Smooth muscle cell (in vitro differentiated cells): ENCODE measurements at regions not wholly inside any gene's neighbourhood (a gene's known extent, or its start where the extent isn't known, plus 50 kb on each side); places are given as distances from the start of the nearest gene placed in this dataset.

Experiments
- DNase-seq: peaks from one replicate; lab custom pipeline; 2025; ENCODE audit not compliant: unreplicated experiment; lab: John Stamatoyannopoulos, UW
- H2AFZ ChIP-seq: fragments of 200-600 bp; sonication (generic); 2 replicates; pipeline ENCODE4 v1.6.0; 2016; ENCODE audit warnings: antibody characterized with exemption, low read depth, mild to moderate bottlenecking
- H3F3A ChIP-seq: fragments of 200-600 bp; sonication (generic); 2 replicates; pipeline ENCODE4 v1.6.0; 2017; ENCODE audit warnings: antibody characterized with exemption, low read depth
- H3K27ac ChIP-seq: fragments of 200-600 bp; sonication (generic); 2 replicates; pipeline ENCODE4 v1.5.1; 2016; ENCODE audit warnings: low read depth, mild to moderate bottlenecking
- H3K27me3 ChIP-seq: fragments of 200-600 bp; sonication (generic); 2 replicates; pipeline ENCODE4 v1.6.1; 2016; ENCODE audit warnings: low read depth, mild to moderate bottlenecking
- H3K36me3 ChIP-seq: fragments of 200-600 bp; sonication (generic); 2 replicates; pipeline ENCODE4 v1.5.1; 2016; ENCODE audit warnings: low read depth
- H3K4me1 ChIP-seq: fragments of 200-600 bp; sonication (generic); 2 replicates; pipeline ENCODE4 v1.5.1; 2016; ENCODE audit warnings: low read depth
- H3K4me2 ChIP-seq: fragments of 200-600 bp; sonication (generic); 2 replicates; pipeline ENCODE4 v1.6.0; 2016; ENCODE audit warnings: mild to moderate bottlenecking
- H3K4me3 ChIP-seq: fragments of 200-600 bp; sonication (generic); 2 replicates; pipeline ENCODE4 v1.5.1; 2016; ENCODE audit warnings: mild to moderate bottlenecking
- H3K79me2 ChIP-seq: fragments of 200-600 bp; sonication (generic); 2 replicates; pipeline ENCODE4 v1.6.0; 2016; ENCODE audit warnings: low read depth, mild to moderate bottlenecking
- H3K9ac ChIP-seq: fragments of 200-600 bp; sonication (generic); 2 replicates; pipeline ENCODE4 v1.6.0; 2016; ENCODE audit warnings: low read depth
- H3K9me3 ChIP-seq: fragments of 200-600 bp; sonication (generic); replicated peaks from 2 replicates; pipeline ENCODE4 v1.5.1; 2016; ENCODE audit warnings: low read depth
- H4K20me1 ChIP-seq: fragments of 200-600 bp; sonication (generic); 2 replicates; pipeline ENCODE4 v1.6.0; 2016; ENCODE audit warnings: low read depth
- WGBS: methylation state at CpG from one replicate; pipeline ENCODE4 v1.1.7; 2016; ENCODE audit warnings: low lambda C conversion rate; 5-methylcytosine and 5-hydroxymethylcytosine counted together
- TF ChIP-seq, protein P1 (sequence below): fragments of 200-600 bp; sonication (generic); IDR thresholded peaks from 2 replicates; pipeline ENCODE4 v1.5.1; 2017; ENCODE audit warnings: borderline replicate concordance, mild to moderate bottlenecking, antibody characterized with exemption; ENCODE audit not compliant: insufficient read depth, poor library complexity, severe bottlenecking

DNA sequence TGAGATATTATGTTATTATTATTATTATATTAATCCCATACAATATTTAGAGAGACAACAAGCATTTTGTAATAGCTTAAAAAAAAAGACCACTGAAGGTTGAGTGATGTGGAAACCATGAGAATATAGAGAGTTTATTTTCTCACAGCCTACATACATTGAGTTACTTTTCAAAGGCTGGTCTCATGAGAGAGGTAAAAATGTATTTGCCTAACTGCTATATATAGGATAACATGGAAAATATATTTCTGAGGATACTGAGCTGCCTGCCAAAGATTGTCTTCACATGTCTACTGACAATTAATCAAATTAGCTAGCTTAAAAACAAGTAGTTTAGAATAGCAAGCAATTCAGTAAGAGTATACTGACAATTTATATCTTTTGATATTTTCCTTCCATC, 192.2 kb upstream of the NRIP1 start:
- DNase-seq = no peak
- H3F3A ChIP-seq = no peaks in the 10 kb centered on the region
- no peaks in the 10 kb centered on the region for H3K9me3 ChIP-seq
- H3K4me1 ChIP-seq = no peaks in the 10 kb centered on the region
- H3K27me3 ChIP-seq = no peaks in the 10 kb centered on the region
- H3K4me3 ChIP-seq = no peak overlapping the region
- H2AFZ ChIP-seq = no peak overlapping the region
- H3K79me2 ChIP-seq = no peaks in the 10 kb centered on the region
- H4K20me1 ChIP-seq = no peaks in the 10 kb centered on the region
- no peaks in the 10 kb centered on the region for H3K36me3 ChIP-seq
- H3K27ac ChIP-seq = no peak overlapping the region
- no peak overlapping the region for H3K9ac ChIP-seq
- H3K4me2 ChIP-seq = no peak overlapping the region
- TF ChIP-seq, protein P1, sequence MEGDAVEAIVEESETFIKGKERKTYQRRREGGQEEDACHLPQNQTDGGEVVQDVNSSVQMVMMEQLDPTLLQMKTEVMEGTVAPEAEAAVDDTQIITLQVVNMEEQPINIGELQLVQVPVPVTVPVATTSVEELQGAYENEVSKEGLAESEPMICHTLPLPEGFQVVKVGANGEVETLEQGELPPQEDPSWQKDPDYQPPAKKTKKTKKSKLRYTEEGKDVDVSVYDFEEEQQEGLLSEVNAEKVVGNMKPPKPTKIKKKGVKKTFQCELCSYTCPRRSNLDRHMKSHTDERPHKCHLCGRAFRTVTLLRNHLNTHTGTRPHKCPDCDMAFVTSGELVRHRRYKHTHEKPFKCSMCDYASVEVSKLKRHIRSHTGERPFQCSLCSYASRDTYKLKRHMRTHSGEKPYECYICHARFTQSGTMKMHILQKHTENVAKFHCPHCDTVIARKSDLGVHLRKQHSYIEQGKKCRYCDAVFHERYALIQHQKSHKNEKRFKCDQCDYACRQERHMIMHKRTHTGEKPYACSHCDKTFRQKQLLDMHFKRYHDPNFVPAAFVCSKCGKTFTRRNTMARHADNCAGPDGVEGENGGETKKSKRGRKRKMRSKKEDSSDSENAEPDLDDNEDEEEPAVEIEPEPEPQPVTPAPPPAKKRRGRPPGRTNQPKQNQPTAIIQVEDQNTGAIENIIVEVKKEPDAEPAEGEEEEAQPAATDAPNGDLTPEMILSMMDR = no peak

DNA sequence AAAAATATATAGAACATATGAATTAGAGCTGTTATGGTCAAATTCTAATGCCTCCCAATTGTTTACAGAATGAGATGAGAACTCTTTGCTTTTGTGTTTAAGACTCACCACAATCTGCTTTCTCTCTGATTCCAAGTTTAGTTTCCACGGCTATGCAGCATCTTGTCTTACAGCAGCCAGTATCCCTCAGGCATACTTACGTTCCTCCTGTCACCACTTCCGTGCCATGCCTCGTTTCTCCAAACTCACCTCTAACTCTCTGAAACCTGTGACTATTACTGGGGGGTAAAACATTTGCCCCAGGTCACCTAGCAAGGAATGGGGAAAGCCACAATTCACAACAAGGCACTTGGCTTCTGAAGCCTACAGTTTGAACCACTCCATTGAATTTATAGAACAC, 192.8 kb upstream of the NRIP1 start:
- H3K27ac ChIP-seq = no peak overlapping the region
- no peaks in the 10 kb centered on the region for H3K4me1 ChIP-seq
- no peak for DNase-seq
- no peaks in the 10 kb centered on the region for H4K20me1 ChIP-seq
- no peaks in the 10 kb centered on the region for H3K9me3 ChIP-seq
- H3K36me3 ChIP-seq = no peaks in the 10 kb centered on the region
- H3K4me3 ChIP-seq = no peak overlapping the region
- H3F3A ChIP-seq = no peaks in the 10 kb centered on the region
- WGBS = 74% methylated on average over 4 of the region's 4 CpGs
- H3K27me3 ChIP-seq = no peaks in the 10 kb centered on the region
- TF ChIP-seq, protein P1 = no peak
- no peaks in the 10 kb centered on the region for H3K79me2 ChIP-seq
- no peak overlapping the region for H2AFZ ChIP-seq
- no peak overlapping the region for H3K4me2 ChIP-seq
- H3K9ac ChIP-seq = no peak overlapping the region

DNA sequence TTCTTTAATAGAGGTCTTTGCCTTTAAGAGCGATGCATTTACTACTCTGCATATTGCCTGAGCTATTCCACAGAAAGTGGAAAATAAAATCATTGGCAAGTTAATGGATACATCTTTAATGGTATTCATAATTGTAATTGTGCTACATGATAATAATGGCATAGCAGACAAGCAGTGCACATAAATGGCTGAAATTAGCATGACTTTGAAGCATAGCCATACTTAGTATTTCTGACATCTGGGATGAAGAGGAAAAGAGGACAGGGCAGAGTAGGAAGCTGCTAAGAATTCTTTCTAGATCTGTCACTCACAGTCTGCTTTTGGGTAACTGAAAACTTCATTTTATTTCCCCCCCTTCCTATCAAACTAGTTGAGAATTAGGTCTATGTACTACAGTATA, 195.0 kb upstream of the NRIP1 start:
- Histone ChIP-seq H3K27ac (no peak overlapping the region), H3K27me3 (no peaks in the 10 kb centered on the region), H3K4me1 (no peaks in the 10 kb centered on the region), H3K4me2 (no peak overlapping the region), H3K36me3 (no peaks in the 10 kb centered on the region), H3K9me3 (no peaks in the 10 kb centered on the region), H3K4me3 (no peak overlapping the region), H2AFZ (no peak overlapping the region), H4K20me1 (no peaks in the 10 kb centered on the region), H3F3A (no peaks in the 10 kb centered on the region), H3K79me2 (no peaks in the 10 kb centered on the region), H3K9ac (no peak overlapping the region)
- 96% methylated on average over 1 of the region's 1 CpG for WGBS
- TF ChIP-seq, protein P1 = no peak
- no peak for DNase-seq

DNA sequence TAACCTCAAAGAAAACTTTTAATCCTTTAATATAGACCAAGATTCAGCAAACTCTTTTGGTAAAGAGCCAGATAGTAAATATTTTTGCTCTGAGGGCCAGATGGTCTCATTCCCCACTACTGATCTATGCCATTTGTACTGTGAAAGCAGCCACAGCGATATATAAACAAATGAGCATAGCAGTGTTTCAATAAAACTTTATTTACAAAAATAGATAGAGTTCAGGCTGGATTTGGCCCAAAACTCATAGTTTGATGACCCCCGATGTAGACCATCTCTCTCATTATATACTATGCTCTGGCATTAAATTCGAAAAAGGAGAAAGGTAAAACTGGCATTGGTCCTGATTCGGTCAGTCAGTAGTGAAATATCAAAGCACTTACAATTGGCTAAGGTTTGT, 195.8 kb upstream of the NRIP1 start:
- no peaks in the 10 kb centered on the region for H4K20me1 ChIP-seq
- H3K4me1 ChIP-seq = no peaks in the 10 kb centered on the region
- no peak overlapping the region for H3K9ac ChIP-seq
- no peaks in the 10 kb centered on the region for H3F3A ChIP-seq
- no peak overlapping the region for H3K27ac ChIP-seq
- TF ChIP-seq, protein P1 = no peak
- H2AFZ ChIP-seq = no peak overlapping the region
- H3K79me2 ChIP-seq = no peaks in the 10 kb centered on the region
- 96% methylated on average over 4 of the region's 4 CpGs for WGBS
- H3K4me3 ChIP-seq = no peak overlapping the region
- H3K9me3 ChIP-seq = no peaks in the 10 kb centered on the region
- DNase-seq = no peak
- H3K27me3 ChIP-seq = no peaks in the 10 kb centered on the region
- H3K36me3 ChIP-seq = no peaks in the 10 kb centered on the region
- H3K4me2 ChIP-seq = no peak overlapping the region
